CD4-positive, alpha-beta memory T cell (primary cell): ENCODE measurements at regions not wholly inside any gene's neighbourhood (a gene's known extent, or its start where the extent isn't known, plus 50 kb on each side); places are given as distances from the start of the nearest gene placed in this dataset.

Source experiments
- CTCF ChIA-PET: fragments of 350-600 bp; sonication (Branson Sonifier 250); formaldehyde crosslinking; loops from one replicate; lab custom pipeline; 2021; ENCODE audit warnings: inconsistent platforms; ENCODE audit not compliant: partially characterized antibody; lab: Charles Lee
- POLR2A ChIA-PET: fragments of 350-600 bp; sonication (Branson Sonifier 250); formaldehyde crosslinking; loops from one replicate; lab custom pipeline; 2021; ENCODE audit not compliant: partially characterized antibody; lab: Charles Lee
- DNase-seq, 5 donors: peaks; one replicate each; pipeline versions ENCODE4 v3.0.0 to v3.0.0-alpha.2; 2020 to 2022; ENCODE audit warnings: mixed read lengths in 1 of 5
- H3K27ac ChIP-seq: one replicate; pipeline ENCODE4 v1.7.0; 2013; ENCODE audit warnings: low read depth, low read length
- H3K27me3 ChIP-seq: 2 replicates; pipeline ENCODE4 v1.7.0; 2013; ENCODE audit warnings: mild to moderate bottlenecking, low read length, moderate library complexity; ENCODE audit not compliant: insufficient read depth
- H3K36me3 ChIP-seq: 2 replicates; pipeline ENCODE4 v1.7.0; 2013; ENCODE audit warnings: mild to moderate bottlenecking, low read length, moderate library complexity; ENCODE audit not compliant: insufficient read depth
- H3K4me1 ChIP-seq: 2 replicates; pipeline ENCODE4 v1.7.0; 2013; ENCODE audit warnings: mild to moderate bottlenecking, low read length, moderate library complexity; ENCODE audit not compliant: insufficient read depth
- H3K4me3 ChIP-seq, 2 donors: one replicate each; pipeline ENCODE4 v1.7.0; 2013; ENCODE audit warnings: low read length in 2 of 2, mild to moderate bottlenecking in 1 of 2
- H3K9me3 ChIP-seq, 2 donors: one replicate each; pipeline ENCODE4 v1.7.0; 2013; ENCODE audit warnings: low read length in 2 of 2, control low read depth in 1 of 2; ENCODE audit not compliant: control insufficient read depth in 1 of 2
- H3K27ac Mint-ChIP-seq, 7 donors: one replicate each; pipeline ENCODE4 v1.8.0; 2020 to 2021; ENCODE audit warnings: mixed read lengths in 7 of 7, mild to moderate bottlenecking in 6 of 7, inconsistent platforms in 3 of 7, moderate library complexity in 3 of 7
- H3K27me3 Mint-ChIP-seq, 2 donors: one replicate each; pipeline ENCODE4 v1.8.0; 2020 to 2021; ENCODE audit warnings: mixed read lengths in 2 of 2
- H3K36me3 Mint-ChIP-seq, 2 donors: one replicate each; pipeline ENCODE4 v1.8.0; 2020 to 2021; ENCODE audit warnings: mixed read lengths in 2 of 2, inconsistent platforms in 1 of 2, mild to moderate bottlenecking in 1 of 2
- H3K4me1 Mint-ChIP-seq, 4 donors: one replicate each; pipeline ENCODE4 v1.8.0; 2020 to 2021; ENCODE audit warnings: mixed read lengths in 4 of 4, mild to moderate bottlenecking in 1 of 4
- H3K4me3 Mint-ChIP-seq, 8 donors: one replicate each; pipeline ENCODE4 v1.8.0; 2020 to 2021; ENCODE audit warnings: mixed read lengths in 8 of 8, mild to moderate bottlenecking in 7 of 8, moderate library complexity in 6 of 8, inconsistent platforms in 3 of 8
- H3K9me3 Mint-ChIP-seq, 8 donors: one replicate each; pipeline ENCODE4 v1.8.0; 2020 to 2021; ENCODE audit warnings: mixed read lengths in 8 of 8, mild to moderate bottlenecking in 5 of 8, inconsistent platforms in 3 of 8, moderate library complexity in 1 of 8
- intact Hi-C: fragments of 100-400 bp; cut with micrococcal nuclease; formaldehyde crosslinking; loops from one replicate; pipeline ENCODE4 v1.15.1; 2023

DNA sequence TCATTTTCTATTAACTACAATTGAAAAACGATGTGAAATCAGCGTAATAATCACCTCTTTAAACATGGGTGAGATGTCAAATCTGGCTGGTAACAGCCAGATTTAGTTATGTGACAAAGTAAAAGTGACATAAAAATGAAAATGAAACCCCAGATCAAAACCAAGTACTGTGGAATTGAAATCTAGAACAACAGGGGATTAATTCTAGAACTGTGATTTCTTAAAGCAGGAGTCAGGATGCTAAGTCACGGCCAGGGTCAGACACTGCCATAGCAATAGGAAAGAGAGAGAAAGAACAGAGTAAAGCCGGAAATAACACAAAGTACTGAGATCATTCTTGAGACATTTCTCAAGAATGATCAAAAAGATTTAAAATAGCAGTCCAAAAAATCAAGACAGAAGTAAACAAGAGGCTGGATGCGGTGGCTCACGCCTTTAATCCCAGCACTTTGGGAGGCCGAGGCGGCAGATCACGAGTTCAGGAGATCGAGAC lies 1183.7 kb upstream of the NXPH2 start:
- POLR2A ChIA-PET: no interaction called here
- H3K9me3 ChIP-seq: no peaks in the 10 kb centered on the region
- intact Hi-C loops: no loop called here

DNA sequence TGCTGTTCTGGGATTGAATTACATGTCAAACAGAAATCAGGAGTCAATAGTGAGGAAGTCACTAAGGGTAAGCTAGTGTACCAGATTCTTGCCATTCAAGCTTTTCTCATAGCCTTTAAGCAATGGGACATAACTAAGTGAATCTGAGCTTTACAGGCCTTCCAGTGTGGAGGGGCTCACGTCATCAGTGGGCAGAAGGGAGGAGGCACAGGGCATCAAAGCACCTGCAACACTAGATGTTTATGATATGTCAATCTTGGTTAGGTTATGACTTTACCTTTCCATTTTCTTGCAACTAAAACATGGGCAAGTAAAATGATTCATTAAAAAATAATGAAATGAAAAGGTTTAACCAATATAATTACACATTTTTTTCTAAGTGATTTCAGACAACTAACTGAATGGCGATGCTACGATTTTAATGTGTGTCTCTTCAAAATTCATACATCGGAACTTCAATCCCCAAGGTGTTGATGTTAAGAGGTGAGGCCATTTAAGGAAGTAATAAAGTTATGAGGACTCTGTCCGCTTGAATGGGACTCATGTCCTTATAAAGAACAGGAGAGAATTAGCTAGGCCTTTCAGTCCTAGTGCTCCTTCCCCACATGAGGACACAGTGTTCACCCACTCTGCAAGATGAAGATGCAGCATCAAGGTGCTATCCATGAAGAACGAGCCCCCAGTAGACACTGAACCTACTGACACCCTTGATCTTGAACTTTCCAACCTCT lies 1169.2 kb upstream of the NXPH2 start:
- ChIA-PET CTCF (no interaction called here), POLR2A (no interaction called here)
- no peaks in the 10 kb centered on the region for H3K4me1 Mint-ChIP-seq
- peaks cover 2 to 22% (median 10%) of the 10 kb centered on the region in 8 donors for H3K9me3 Mint-ChIP-seq
- H3K27ac Mint-ChIP-seq: no peak overlapping the region
- no peaks in the 10 kb centered on the region for H3K36me3 ChIP-seq
- H3K4me1 ChIP-seq: no peaks in the 10 kb centered on the region
- H3K27me3 ChIP-seq: no peaks in the 10 kb centered on the region
- no peak overlapping the region for H3K4me3 ChIP-seq
- no peaks in the 10 kb centered on the region for H3K27me3 Mint-ChIP-seq
- H3K27ac ChIP-seq: no peak overlapping the region
- H3K4me3 Mint-ChIP-seq: no peak overlapping the region
- DNase-seq: no peak
- no peaks in the 10 kb centered on the region for H3K9me3 ChIP-seq
- intact Hi-C loops: no loop called here
- H3K36me3 Mint-ChIP-seq: no peaks in the 10 kb centered on the region

More for the DNA sequence above, 1183.7 kb upstream of the NXPH2 start:
- Mint-ChIP-seq H3K4me1 (no peaks in the 10 kb centered on the region), H3K9me3 (peaks cover 0 to 27% (median 7%) of the 10 kb centered on the region in 8 donors), H3K36me3 (no peaks in the 10 kb centered on the region), H3K27me3 (peaks cover 0 to 1% of the 10 kb centered on the region in 2 donors), H3K27ac (no peak overlapping the region), H3K4me3 (no peak overlapping the region)
- H3K36me3 ChIP-seq: no peaks in the 10 kb centered on the region
- H3K4me1 ChIP-seq: no peaks in the 10 kb centered on the region
- CTCF ChIA-PET: no interaction called here
- DNase-seq: no peak
- H3K4me3 ChIP-seq: no peak overlapping the region
- no peak overlapping the region for H3K27ac ChIP-seq
- H3K27me3 ChIP-seq: no peaks in the 10 kb centered on the region

DNA sequence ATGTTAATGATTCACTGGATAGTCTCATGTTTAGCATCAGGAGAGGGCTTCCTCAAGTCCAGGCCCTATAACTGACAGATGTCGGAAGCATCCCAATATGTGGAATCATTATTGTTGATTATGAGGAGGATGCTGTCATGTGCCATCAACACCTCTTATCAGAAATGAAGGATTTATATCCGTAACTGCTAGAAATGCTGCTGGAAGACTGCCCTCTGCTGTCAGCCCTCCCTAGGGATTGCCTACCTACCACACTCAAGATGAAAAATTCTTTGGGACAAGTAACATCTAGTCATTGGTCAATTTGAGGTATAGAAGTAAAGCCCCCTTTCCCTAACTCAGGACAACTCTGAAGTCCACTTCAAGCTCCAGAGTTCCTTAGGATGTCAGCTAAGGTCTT lies 1166.5 kb upstream of the NXPH2 start:
- Mint-ChIP-seq H3K27ac (no peak overlapping the region), H3K4me1 (no peaks in the 10 kb centered on the region), H3K27me3 (no peaks in the 10 kb centered on the region), H3K9me3 (peaks cover 2 to 36% (median 11%) of the 10 kb centered on the region in 8 donors), H3K36me3 (no peaks in the 10 kb centered on the region), H3K4me3 (no peak overlapping the region)
- intact Hi-C loops: no loop called here
- ChIA-PET CTCF (no interaction called here), POLR2A (no interaction called here)
- H3K9me3 ChIP-seq: no peaks in the 10 kb centered on the region
- no peaks in the 10 kb centered on the region for H3K36me3 ChIP-seq
- no peak overlapping the region for H3K27ac ChIP-seq
- no peaks in the 10 kb centered on the region for H3K27me3 ChIP-seq
- DNase-seq: no peak
- no peak overlapping the region for H3K4me3 ChIP-seq
- no peaks in the 10 kb centered on the region for H3K4me1 ChIP-seq

- Mint-ChIP-seq H3K36me3 (no peaks in the 10 kb centered on the region), H3K27ac (no peak overlapping the region), H3K4me3 (no peak overlapping the region), H3K4me1 (no peaks in the 10 kb centered on the region), H3K27me3 (no peaks in the 10 kb centered on the region), H3K9me3 (peaks cover 4 to 30% (median 12%) of the 10 kb centered on the region in 8 donors)
- Histone ChIP-seq H3K4me3 (no peak overlapping the region), H3K4me1 (no peaks in the 10 kb centered on the region), H3K27ac (no peak overlapping the region), H3K36me3 (no peaks in the 10 kb centered on the region), H3K9me3 (no peaks in the 10 kb centered on the region), H3K27me3 (no peaks in the 10 kb centered on the region)
- DNase-seq: no peak
- CTCF ChIA-PET: no interaction called here
- POLR2A ChIA-PET: no interaction called here
- intact Hi-C loops: no loop called here
Observed at GRCh38 chr2:139940686-139941085, 1160.5 kb upstream of the NXPH2 start.

- no peaks in the 10 kb centered on the region for H3K27me3 ChIP-seq
- H3K9me3 ChIP-seq: no peaks in the 10 kb centered on the region
- intact Hi-C loops: no loop called here
- H3K4me3 Mint-ChIP-seq: no peak overlapping the region
- no peak overlapping the region for H3K27ac ChIP-seq
- no peaks in the 10 kb centered on the region for H3K27me3 Mint-ChIP-seq
- H3K27ac Mint-ChIP-seq: no peak overlapping the region
- H3K36me3 Mint-ChIP-seq: no peaks in the 10 kb centered on the region
- ChIA-PET POLR2A (no interaction called here), CTCF (no interaction called here)
- H3K9me3 Mint-ChIP-seq: peaks cover 0 to 11% (median 6%) of the 10 kb centered on the region in 8 donors
- no peaks in the 10 kb centered on the region for H3K36me3 ChIP-seq
- no peaks in the 10 kb centered on the region for H3K4me1 ChIP-seq
- DNase-seq: no peak
- no peak overlapping the region for H3K4me3 ChIP-seq
- no peaks in the 10 kb centered on the region for H3K4me1 Mint-ChIP-seq
Observed at GRCh38 chr2:139925903-139926302, 1145.7 kb upstream of the NXPH2 start.

DNA sequence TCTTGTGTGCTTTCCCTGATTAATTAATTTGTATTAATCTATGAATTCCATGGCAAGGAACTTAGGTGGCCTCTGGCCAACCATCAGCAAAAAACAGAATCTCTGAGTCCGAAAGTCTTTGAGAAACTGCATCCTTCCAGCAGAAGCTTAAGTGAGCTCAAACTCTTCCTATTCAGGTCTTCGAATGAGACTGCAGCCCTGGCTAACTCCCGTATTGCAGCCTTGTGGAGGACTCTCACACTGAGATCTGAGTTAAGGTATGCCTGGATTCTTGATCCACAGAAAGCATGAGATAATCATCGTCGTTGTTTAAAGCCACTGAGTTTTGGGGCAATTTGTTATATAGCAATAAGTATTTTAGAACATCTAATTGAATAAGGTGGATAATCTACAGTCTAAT lies 1143.9 kb upstream of the NXPH2 start:
- Mint-ChIP-seq H3K9me3 (peaks cover 0 to 12% (median 8%) of the 10 kb centered on the region in 8 donors), H3K4me3 (no peak overlapping the region)
- POLR2A ChIA-PET: no interaction called here

GRCh38 chr2:139918982-139919381 lies 1138.8 kb upstream of the NXPH2 start:
- intact Hi-C loops: no loop called here
- Histone ChIP-seq H3K27me3 (no peaks in the 10 kb centered on the region), H3K36me3 (no peaks in the 10 kb centered on the region), H3K9me3 (no peaks in the 10 kb centered on the region), H3K4me1 (no peaks in the 10 kb centered on the region), H3K4me3 (no peak overlapping the region), H3K27ac (no peak overlapping the region)
- ChIA-PET CTCF (no interaction called here), POLR2A (no interaction called here)
- Mint-ChIP-seq H3K4me1 (no peaks in the 10 kb centered on the region), H3K36me3 (no peaks in the 10 kb centered on the region), H3K4me3 (no peak overlapping the region), H3K27ac (no peak overlapping the region), H3K27me3 (no peaks in the 10 kb centered on the region), H3K9me3 (peaks cover 0 to 17% (median 11%) of the 10 kb centered on the region in 8 donors)
- DNase-seq: no peak

More for the DNA sequence above, 1143.9 kb upstream of the NXPH2 start:
- no peak overlapping the region for H3K27ac Mint-ChIP-seq
- no peak for DNase-seq
- no peak overlapping the region for H3K4me3 ChIP-seq
- H3K27ac ChIP-seq: no peak overlapping the region
- H3K4me1 ChIP-seq: no peaks in the 10 kb centered on the region
- H3K36me3 ChIP-seq: no peaks in the 10 kb centered on the region
- intact Hi-C loops: no loop called here
- H3K4me1 Mint-ChIP-seq: no peaks in the 10 kb centered on the region
- CTCF ChIA-PET: no interaction called here
- H3K27me3 Mint-ChIP-seq: no peaks in the 10 kb centered on the region
- no peaks in the 10 kb centered on the region for H3K27me3 ChIP-seq
- no peaks in the 10 kb centered on the region for H3K9me3 ChIP-seq
- H3K36me3 Mint-ChIP-seq: no peaks in the 10 kb centered on the region
